Neural cell (in vitro differentiated cells): ENCODE measurements at regions not wholly inside any gene's neighbourhood (a gene's known extent, or its start where the extent isn't known, plus 50 kb on each side); places are given as distances from the start of the nearest gene placed in this dataset.
A peak's percentile ranks its signal among the peaks of the same experiment; 100 is the strongest.

Source experiments
- H2AFZ ChIP-seq: fragments of 200-600, 300-800 bp; sonication (generic), shearing (Covaris generic); 2 replicates; pipeline ENCODE4 v1.6.0; 2014; ENCODE audit warnings: low read depth, mild to moderate bottlenecking, antibody characterized with exemption, low read length, moderate library complexity
- H3F3A ChIP-seq: fragments of 200-600 bp; shearing (Covaris generic); 2 replicates; pipeline ENCODE4 v1.6.1; 2016; ENCODE audit warnings: mild to moderate bottlenecking, moderate library complexity, mixed read lengths, antibody characterized with exemption, low read length; ENCODE audit not compliant: insufficient read depth, poor library complexity, severe bottlenecking
- H3K27ac ChIP-seq: fragments of 200-600, 300-800 bp; sonication (generic), shearing (Covaris generic); 2 replicates; pipeline ENCODE4 v1.5.1; 2014; ENCODE audit warnings: mild to moderate bottlenecking, low read length, moderate library complexity
- H3K27me3 ChIP-seq: fragments of 300-800, 200-600 bp; sonication (generic), shearing (Covaris generic); 2 replicates; pipeline ENCODE4 v1.6.0; 2014; ENCODE audit warnings: mild to moderate bottlenecking, low read depth, low read length, moderate library complexity; ENCODE audit not compliant: insufficient read depth
- H3K36me3 ChIP-seq: fragments of 300-800, 200-600 bp; sonication (generic), shearing (Covaris generic); 2 replicates; pipeline ENCODE4 v1.5.1; 2014; ENCODE audit warnings: mild to moderate bottlenecking, antibody characterized with exemption, low read length, moderate library complexity; ENCODE audit not compliant: insufficient read depth
- H3K4me2 ChIP-seq: fragments of 300-800, 200-600 bp; sonication (generic), shearing (Covaris generic); 2 replicates; pipeline ENCODE4 v1.6.0; 2014; ENCODE audit warnings: mild to moderate bottlenecking, low read length
- H3K4me3 ChIP-seq: fragments of 300-800, 200-600 bp; sonication (generic), shearing (Covaris generic); 2 replicates; pipeline ENCODE4 v1.5.1; 2014; ENCODE audit warnings: mild to moderate bottlenecking, low read length, moderate library complexity
- H3K79me2 ChIP-seq: fragments of 200-600 bp; shearing (Covaris generic); replicated peaks from 2 replicates; pipeline ENCODE4 v1.6.0; 2014; ENCODE audit warnings: mild to moderate bottlenecking, low read length, moderate library complexity; ENCODE audit not compliant: insufficient read depth
- H3K9ac ChIP-seq: fragments of 300-800, 200-600 bp; sonication (generic), shearing (Covaris generic); 2 replicates; pipeline ENCODE4 v1.6.1; 2016; ENCODE audit warnings: mild to moderate bottlenecking, low read length, mixed read lengths
- H3K9me2 ChIP-seq: fragments of 200-600 bp; shearing (Covaris generic); 2 replicates; pipeline ENCODE4 v1.6.1; 2016; ENCODE audit warnings: mild to moderate bottlenecking, low read length, mixed read lengths; ENCODE audit not compliant: insufficient read depth
- H3K9me3 ChIP-seq: fragments of 200-600, 300-800 bp; sonication (generic), shearing (Covaris generic); 2 replicates; pipeline ENCODE4 v1.6.1; 2016; ENCODE audit warnings: mild to moderate bottlenecking, mixed run types, low read length, moderate library complexity, mixed read lengths
- H4K20me1 ChIP-seq: fragments of 200-600 bp; shearing (Covaris generic); 2 replicates; pipeline ENCODE4 v1.6.1; 2016; ENCODE audit warnings: mild to moderate bottlenecking, mixed run types; ENCODE audit not compliant: insufficient read depth
- CTCF ChIP-seq: fragments of 450-650 bp; IDR thresholded peaks from 2 replicates; pipeline ENCODE4 v1.5.1; 2014; ENCODE audit warnings: antibody characterized with exemption, mild to moderate bottlenecking, moderate library complexity; ENCODE audit not compliant: poor library complexity, severe bottlenecking
- EP300 ChIP-seq: fragments of 450-650 bp; conservative IDR thresholded peaks from 2 replicates; pipeline ENCODE4 v1.6.1; 2014; ENCODE audit warnings: antibody characterized with exemption, mild to moderate bottlenecking, moderate library complexity; ENCODE audit not compliant: poor library complexity, severe bottlenecking
- EZH2 ChIP-seq: fragments of 200-600, 300-800 bp; shearing (Covaris generic), sonication (generic); IDR thresholded peaks from 2 replicates; pipeline ENCODE4 v1.6.1; 2014; ENCODE audit warnings: antibody characterized with exemption, low read length, borderline replicate concordance, mild to moderate bottlenecking; ENCODE audit not compliant: insufficient read depth, poor library complexity, severe bottlenecking
- MXI1 ChIP-seq: fragments of 450-650 bp; conservative IDR thresholded peaks from 2 replicates; pipeline ENCODE4 v1.6.1; 2014; ENCODE audit warnings: antibody characterized with exemption, mild to moderate bottlenecking; ENCODE audit not compliant: poor library complexity, severe bottlenecking
- POLR2AphosphoS5 ChIP-seq: IDR thresholded peaks from 2 replicates; pipeline ENCODE4 v1.6.1; 2012
- RAD21 ChIP-seq: fragments of 450-650 bp; conservative IDR thresholded peaks from 2 replicates; pipeline ENCODE4 v1.6.1; 2014; ENCODE audit warnings: antibody characterized with exemption, mild to moderate bottlenecking, moderate library complexity
- SMC3 ChIP-seq: fragments of 450-650 bp; conservative IDR thresholded peaks from 2 replicates; pipeline ENCODE4 v1.6.1; 2014; ENCODE audit warnings: antibody characterized with exemption, mild to moderate bottlenecking, moderate library complexity; ENCODE audit not compliant: poor library complexity
- TAF1 ChIP-seq: IDR thresholded peaks from 2 replicates; pipeline ENCODE4 v1.6.1; 2012; ENCODE audit warnings: low read depth
- TF ChIP-seq, protein P1 (sequence below): IDR thresholded peaks from 2 replicates; pipeline ENCODE4 v1.6.1; 2012; ENCODE audit warnings: borderline replicate concordance

DNA sequence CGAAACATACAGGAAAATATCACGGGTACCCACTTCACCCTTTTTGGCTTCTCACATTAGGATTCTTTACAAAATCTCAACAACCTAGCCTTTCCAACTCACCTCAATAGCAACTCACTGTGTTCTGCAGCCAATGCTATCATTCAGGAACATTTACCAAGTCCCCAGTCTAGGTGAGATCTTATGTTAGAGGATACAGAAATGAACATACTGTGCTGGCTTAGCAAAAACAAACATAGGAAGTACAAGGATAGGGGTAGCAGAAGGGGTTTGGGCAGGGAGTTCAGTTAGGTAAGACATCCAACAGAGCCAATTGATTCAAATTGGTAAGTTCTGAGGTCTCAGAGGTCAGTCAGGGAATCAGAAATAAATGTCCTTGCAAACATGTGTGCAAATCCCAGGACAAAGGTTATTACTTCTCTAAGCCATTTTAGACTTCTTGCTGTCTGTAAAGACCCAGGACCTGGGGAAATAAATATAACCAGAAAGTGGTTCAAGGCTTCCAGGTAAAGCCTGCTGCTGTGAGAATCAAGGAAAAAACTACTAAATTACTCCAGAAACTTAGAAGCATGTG, 556.3 kb upstream of the CHAC2 start:
- H3K4me2 ChIP-seq = no peak overlapping the region
- H3K9ac ChIP-seq = no peak overlapping the region
- H3K36me3 ChIP-seq = no peaks in the 10 kb centered on the region
- H2AFZ ChIP-seq = no peak overlapping the region
- no peak overlapping the region for H3K4me3 ChIP-seq
- no peaks in the 10 kb centered on the region for H3K9me3 ChIP-seq
- TF ChIP-seq RAD21 (no peak), SMC3 (no peak), MXI1 (no peak), CTCF (no peak), EP300 (no peak), POLR2AphosphoS5 (no peak), TAF1 (no peak), EZH2 (no peak)
- TF ChIP-seq, protein P1, sequence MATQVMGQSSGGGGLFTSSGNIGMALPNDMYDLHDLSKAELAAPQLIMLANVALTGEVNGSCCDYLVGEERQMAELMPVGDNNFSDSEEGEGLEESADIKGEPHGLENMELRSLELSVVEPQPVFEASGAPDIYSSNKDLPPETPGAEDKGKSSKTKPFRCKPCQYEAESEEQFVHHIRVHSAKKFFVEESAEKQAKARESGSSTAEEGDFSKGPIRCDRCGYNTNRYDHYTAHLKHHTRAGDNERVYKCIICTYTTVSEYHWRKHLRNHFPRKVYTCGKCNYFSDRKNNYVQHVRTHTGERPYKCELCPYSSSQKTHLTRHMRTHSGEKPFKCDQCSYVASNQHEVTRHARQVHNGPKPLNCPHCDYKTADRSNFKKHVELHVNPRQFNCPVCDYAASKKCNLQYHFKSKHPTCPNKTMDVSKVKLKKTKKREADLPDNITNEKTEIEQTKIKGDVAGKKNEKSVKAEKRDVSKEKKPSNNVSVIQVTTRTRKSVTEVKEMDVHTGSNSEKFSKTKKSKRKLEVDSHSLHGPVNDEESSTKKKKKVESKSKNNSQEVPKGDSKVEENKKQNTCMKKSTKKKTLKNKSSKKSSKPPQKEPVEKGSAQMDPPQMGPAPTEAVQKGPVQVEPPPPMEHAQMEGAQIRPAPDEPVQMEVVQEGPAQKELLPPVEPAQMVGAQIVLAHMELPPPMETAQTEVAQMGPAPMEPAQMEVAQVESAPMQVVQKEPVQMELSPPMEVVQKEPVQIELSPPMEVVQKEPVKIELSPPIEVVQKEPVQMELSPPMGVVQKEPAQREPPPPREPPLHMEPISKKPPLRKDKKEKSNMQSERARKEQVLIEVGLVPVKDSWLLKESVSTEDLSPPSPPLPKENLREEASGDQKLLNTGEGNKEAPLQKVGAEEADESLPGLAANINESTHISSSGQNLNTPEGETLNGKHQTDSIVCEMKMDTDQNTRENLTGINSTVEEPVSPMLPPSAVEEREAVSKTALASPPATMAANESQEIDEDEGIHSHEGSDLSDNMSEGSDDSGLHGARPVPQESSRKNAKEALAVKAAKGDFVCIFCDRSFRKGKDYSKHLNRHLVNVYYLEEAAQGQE = no peak
- no peaks in the 10 kb centered on the region for H3K79me2 ChIP-seq
- H3K9me2 ChIP-seq = no peaks in the 10 kb centered on the region
- no peak overlapping the region for H3K27ac ChIP-seq
- no peaks in the 10 kb centered on the region for H3F3A ChIP-seq
- H3K27me3 ChIP-seq = no peaks in the 10 kb centered on the region
- no peaks in the 10 kb centered on the region for H4K20me1 ChIP-seq

DNA sequence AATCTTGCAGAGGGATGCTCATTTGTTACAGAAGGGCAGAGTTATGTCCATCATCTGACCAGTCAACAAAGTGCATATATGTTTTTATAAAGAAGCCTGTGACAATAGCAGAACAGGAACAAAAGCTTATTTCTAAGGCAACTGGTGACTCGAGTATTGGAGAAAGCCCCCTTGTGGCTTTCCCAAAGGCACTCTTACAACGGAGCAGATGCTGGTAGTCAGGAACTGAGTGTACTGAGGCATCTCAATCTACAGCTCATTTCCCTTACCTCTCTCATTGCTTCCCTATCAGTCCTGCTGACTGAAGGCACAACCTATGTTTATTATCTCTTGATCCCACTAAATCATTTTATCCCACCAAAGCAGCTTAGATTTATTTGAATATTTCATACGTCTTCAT, 557.1 kb upstream of the CHAC2 start:
- H3K9me2 ChIP-seq = no peaks in the 10 kb centered on the region
- H3K36me3 ChIP-seq = no peaks in the 10 kb centered on the region
- no peak overlapping the region for H3K9ac ChIP-seq
- H2AFZ ChIP-seq = no peak overlapping the region
- no peaks in the 10 kb centered on the region for H3K79me2 ChIP-seq
- H3K4me2 ChIP-seq = no peak overlapping the region
- no peaks in the 10 kb centered on the region for H3K27me3 ChIP-seq
- no peaks in the 10 kb centered on the region for H3K9me3 ChIP-seq
- H3F3A ChIP-seq = no peaks in the 10 kb centered on the region
- no peaks in the 10 kb centered on the region for H4K20me1 ChIP-seq
- TF ChIP-seq EP300 (no peak), POLR2AphosphoS5 (no peak), EZH2 (no peak), SMC3 (no peak), RAD21 (no peak), CTCF (peak; percentile 18), MXI1 (no peak), TAF1 (no peak)
- TF ChIP-seq, protein P1 = no peak
- no peak overlapping the region for H3K27ac ChIP-seq
- H3K4me3 ChIP-seq = no peak overlapping the region
